H1 (cell line): ENCODE measurements at regions not wholly inside any gene's neighbourhood (a gene's known extent, or its start where the extent isn't known, plus 50 kb on each side); places are given as distances from the start of the nearest gene placed in this dataset.

Experiments used
- CTCF ChIA-PET: fragments of 300-600 bp; sonication (Branson Sonifier 250); formaldehyde crosslinking; loops from one replicate; lab custom pipeline; 2021; ENCODE audit not compliant: partially characterized antibody; lab: Charles Lee
- POLR2A ChIA-PET: fragments of 300-600 bp; sonication (Branson Sonifier 250); formaldehyde crosslinking; loops from one replicate; lab custom pipeline; 2021; ENCODE audit warnings: inconsistent platforms; ENCODE audit not compliant: partially characterized antibody; lab: Charles Lee
- DNase-seq, 2 experiments: peaks; one replicate each; pipeline versions ENCODE4 v3.0.0 to v3.0.0-alpha.2; 2010 to 2022; ENCODE audit warnings: low spot score in 2 of 2, low read depth in 1 of 2, mixed read lengths in 1 of 2
- FAIRE-seq: peaks from 2 replicates; lab custom pipeline; 2011; peaks lifted over from hg19 to GRCh38; lab: Jason Lieb, UNC
- H2AFZ ChIP-seq: 2 replicates; pipeline ENCODE4 v1.8.1; 2012; ENCODE audit warnings: low read length, inconsistent platforms
- H2AK5ac ChIP-seq: 2 replicates; pipeline ENCODE4 v1.6.1; 2013; ENCODE audit warnings: low read depth, low read length
- H2BK120ac ChIP-seq: replicated peaks from 2 replicates; pipeline ENCODE3; 2013; ENCODE audit warnings: low read depth, low read length, inconsistent platforms
- H2BK12ac ChIP-seq: 2 replicates; pipeline ENCODE4 v1.6.1; 2013; ENCODE audit warnings: low read depth, low read length
- H2BK15ac ChIP-seq: 2 replicates; pipeline ENCODE4 v1.6.1; 2013; ENCODE audit warnings: low read length
- H2BK20ac ChIP-seq: 2 replicates; pipeline ENCODE4 v1.6.1; 2013; ENCODE audit warnings: low read length
- H2BK5ac ChIP-seq: 2 replicates; pipeline ENCODE4 v1.6.1; 2013; ENCODE audit warnings: low read depth, low read length
- H3K14ac ChIP-seq: 2 replicates; pipeline ENCODE4 v1.6.1; 2013; ENCODE audit warnings: inconsistent platforms; ENCODE audit not compliant: insufficient read length
- H3K18ac ChIP-seq: 2 replicates; pipeline ENCODE4 v1.6.1; 2013; ENCODE audit warnings: low read length; ENCODE audit errors: extremely low read depth
- H3K23ac ChIP-seq: 2 replicates; pipeline ENCODE4 v1.6.1; 2013; ENCODE audit warnings: inconsistent platforms; ENCODE audit not compliant: insufficient read length
- H3K23me2 ChIP-seq: 2 replicates; pipeline ENCODE4 v1.6.1; 2013; ENCODE audit warnings: low read depth, low read length
- H3K27ac ChIP-seq: 2 replicates; pipeline ENCODE4 v1.6.1; 2011; ENCODE audit warnings: low read depth, low read length, inconsistent platforms
- H3K27me3 ChIP-seq, 4 experiments: replicated peaks in 1 of 4; 1 replicate in 1 of 4; 2 replicates in 3 of 4; pipeline versions ENCODE4 v1.6.1 to v1.8.1; 2011 to 2013; ENCODE audit warnings: low read length in 3 of 4, mild to moderate bottlenecking in 3 of 4, inconsistent platforms in 2 of 4, mixed read lengths in 2 of 4, moderate library complexity in 1 of 4; ENCODE audit not compliant: control insufficient read depth in 3 of 4, insufficient read depth in 3 of 4; ENCODE audit errors: extremely low read depth in 1 of 4
- H3K36me3 ChIP-seq, 4 experiments: 2 replicates each; pipeline versions ENCODE4 v1.6.1 to v1.8.1; 2011 to 2013; ENCODE audit warnings: mild to moderate bottlenecking in 4 of 4, low read length in 3 of 4, moderate library complexity in 2 of 4, control low read depth in 1 of 4, inconsistent platforms in 1 of 4; ENCODE audit not compliant: insufficient read depth in 4 of 4, control insufficient read depth in 2 of 4
- H3K4ac ChIP-seq: replicated peaks from 2 replicates; pipeline ENCODE3; 2013; ENCODE audit warnings: low read length, low read depth, mixed read lengths, inconsistent platforms; ENCODE audit not compliant: insufficient read length
- H3K4me1 ChIP-seq, 4 experiments: replicated peaks in 1 of 4; 1 replicate in 1 of 4; 2 replicates in 3 of 4; pipeline versions ENCODE4 v1.6.1 to v1.8.1; 2011 to 2013; ENCODE audit warnings: low read length in 3 of 4, inconsistent platforms in 2 of 4, mixed read lengths in 1 of 4; ENCODE audit not compliant: insufficient read depth in 4 of 4, control insufficient read depth in 3 of 4
- H3K4me2 ChIP-seq, 2 experiments: 2 replicates each; pipeline versions ENCODE4 v1.6.1 to v1.8.1; 2011 to 2013; ENCODE audit warnings: low read depth in 2 of 2, low read length in 2 of 2, control low read depth in 1 of 2, inconsistent platforms in 1 of 2, mild to moderate bottlenecking in 1 of 2; ENCODE audit not compliant: insufficient read depth in 1 of 2
- H3K4me3 ChIP-seq, 4 experiments: fragments of 200-600, 300-600 bp in 1 of 4; sonication (generic), shearing (Covaris generic), sonication (Bioruptor Twin) in 1 of 4; 2 replicates each; pipeline versions ENCODE4 v1.5.1 to v1.8.1; 2011 to 2016; ENCODE audit warnings: low read length in 4 of 4, low read depth in 3 of 4, control low read depth in 2 of 4, inconsistent platforms in 2 of 4, mild to moderate bottlenecking in 2 of 4, mixed read lengths in 1 of 4, moderate library complexity in 1 of 4; ENCODE audit not compliant: insufficient read depth in 2 of 4; ENCODE audit errors: extremely low read depth in 1 of 4
- H3K56ac ChIP-seq: replicated peaks from 2 replicates; pipeline ENCODE3; 2013; ENCODE audit warnings: low read depth, mild to moderate bottlenecking, mixed read lengths, low read length, inconsistent platforms; ENCODE audit not compliant: insufficient read length
- H3K79me1 ChIP-seq: 2 replicates; pipeline ENCODE4 v1.6.1; 2013; ENCODE audit warnings: low read depth, low read length, control low read depth
- H3K79me2 ChIP-seq, 2 experiments: 2 replicates each; pipeline versions ENCODE4 v1.6.1 to v1.8.1; 2012 to 2013; ENCODE audit warnings: low read length in 2 of 2, mild to moderate bottlenecking in 2 of 2, inconsistent platforms in 1 of 2; ENCODE audit not compliant: insufficient read depth in 2 of 2, control insufficient read depth in 1 of 2
- H3K9ac ChIP-seq, 4 experiments: replicated peaks in 1 of 4; 1 replicate in 1 of 4; 2 replicates in 3 of 4; pipeline versions ENCODE4 v1.6.1 to v1.8.1; 2011 to 2013; ENCODE audit warnings: low read depth in 3 of 4, low read length in 3 of 4, control low read depth in 2 of 4, mild to moderate bottlenecking in 2 of 4, moderate library complexity in 2 of 4, inconsistent platforms in 1 of 4; ENCODE audit errors: extremely low read depth in 1 of 4
- H3K9me3 ChIP-seq, 2 experiments: 2 replicates each; pipeline versions ENCODE4 v1.6.1 to v1.8.1; 2012 to 2013; ENCODE audit warnings: mild to moderate bottlenecking in 2 of 2, moderate library complexity in 2 of 2, control low read depth in 1 of 2, inconsistent platforms in 1 of 2, low read depth in 1 of 2, low read length in 1 of 2, mixed read lengths in 1 of 2; ENCODE audit not compliant: insufficient read depth in 2 of 2
- H4K20me1 ChIP-seq, 2 experiments: replicated peaks in 1 of 2; 2 replicates each; pipeline versions ENCODE3 to v1.8.1; 2011 to 2013; ENCODE audit warnings: inconsistent platforms in 2 of 2, low read length in 2 of 2, mild to moderate bottlenecking in 1 of 2; ENCODE audit not compliant: insufficient read depth in 2 of 2, control insufficient read depth in 1 of 2
- H4K5ac ChIP-seq: 2 replicates; pipeline ENCODE4 v1.6.1; 2013; ENCODE audit warnings: low read length, low read depth, mixed read lengths, inconsistent platforms; ENCODE audit not compliant: insufficient read length
- H4K8ac ChIP-seq: 2 replicates; pipeline ENCODE4 v1.8.0; 2013; ENCODE audit warnings: mild to moderate bottlenecking, moderate library complexity, low read length, inconsistent platforms; ENCODE audit not compliant: insufficient read depth; ENCODE audit errors: extremely low read depth
- H4K91ac ChIP-seq: replicated peaks from 2 replicates; pipeline ENCODE3; 2013; ENCODE audit warnings: low read length, mixed read lengths, inconsistent platforms; ENCODE audit not compliant: insufficient read length
- ASH2L ChIP-seq: fragments of 200-600, 300-600 bp; sonication (generic); IDR thresholded peaks from one replicate; pipeline ENCODE4 v1.7.1; 2017; ENCODE audit warnings: low read length
- BCL11A ChIP-seq, 2 experiments: IDR thresholded peaks; one replicate each; pipeline ENCODE4 v1.6.1; 2011; ENCODE audit warnings: low read depth in 2 of 2, low read length in 2 of 2, mild to moderate bottlenecking in 2 of 2
- CHD2 ChIP-seq: IDR thresholded peaks from 2 replicates; pipeline ENCODE4 v1.6.1; 2012; ENCODE audit warnings: low read length, improper control_type of control experiment
- FOSL1 ChIP-seq: IDR thresholded peaks from 2 replicates; pipeline ENCODE4 v1.6.1; 2011; ENCODE audit warnings: mild to moderate bottlenecking, low read depth, low read length, moderate library complexity; ENCODE audit not compliant: insufficient read depth
- HDAC2 ChIP-seq, 2 experiments: fragments of 300-600 bp in 1 of 2; sonication (generic) in 1 of 2; IDR thresholded peaks; 2 replicates each; pipeline ENCODE4 v1.6.1; 2011 to 2012; ENCODE audit warnings: low read depth in 2 of 2, low read length in 2 of 2, mild to moderate bottlenecking in 2 of 2, moderate library complexity in 2 of 2, borderline replicate concordance in 1 of 2, inconsistent platforms in 1 of 2
- NRF1 ChIP-seq: IDR thresholded peaks from 2 replicates; pipeline ENCODE4 v1.6.1; 2011; ENCODE audit warnings: mild to moderate bottlenecking, low read depth, low read length, improper control_type of control experiment
- PHF8 ChIP-seq: fragments of 200-600 bp; sonication (generic); conservative IDR thresholded peaks from 2 replicates; pipeline ENCODE4 v1.7.1; 2012; ENCODE audit warnings: low read depth, mild to moderate bottlenecking, inconsistent platforms, low read length, moderate library complexity
- POU5F1 ChIP-seq: IDR thresholded peaks from 2 replicates; pipeline ENCODE4 v1.6.1; 2011; ENCODE audit warnings: low read depth, mild to moderate bottlenecking, low read length, moderate library complexity
- RXRA ChIP-seq: IDR thresholded peaks from 2 replicates; pipeline ENCODE4 v1.6.1; 2011; ENCODE audit warnings: low read depth, mild to moderate bottlenecking, low read length, moderate library complexity; ENCODE audit not compliant: insufficient read depth
- SIRT6 ChIP-seq: IDR thresholded peaks from one replicate; pipeline ENCODE4 v1.7.1; 2012; ENCODE audit warnings: low read length, inconsistent platforms
- SP4 ChIP-seq: IDR thresholded peaks from 2 replicates; pipeline ENCODE4 v1.6.1; 2012; ENCODE audit warnings: low read length, inconsistent platforms
- TCF12 ChIP-seq: IDR thresholded peaks from 2 replicates; pipeline ENCODE4 v1.6.1; 2011; ENCODE audit warnings: low read depth, mild to moderate bottlenecking, low read length
- TEAD4 ChIP-seq: IDR thresholded peaks from 2 replicates; pipeline ENCODE4 v1.6.1; 2012; ENCODE audit warnings: low read depth, low read length, inconsistent platforms, mixed read lengths
- ZNF274 ChIP-seq: IDR thresholded peaks from 2 replicates; pipeline ENCODE4 v1.7.0; 2012; ENCODE audit warnings: low read length, borderline replicate concordance; ENCODE audit errors: extremely low read depth
- WGBS, 2 experiments: shearing (Covaris generic) in 1 of 2; methylation state at CpG; one replicate each; pipeline versions ENCODE4 v1.1.6 to v1.1.7; 2013 to 2015; ENCODE audit warnings: low lambda C conversion rate in 2 of 2, mixed read lengths in 2 of 2, inconsistent platforms in 1 of 2, low coverage in 1 of 2, missing lambda C conversion rate in 1 of 2; ENCODE audit not compliant: insufficient replicate concordance in 2 of 2, insufficient coverage in 1 of 2, insufficient read length in 1 of 2; ENCODE audit errors: extremely low coverage in 1 of 2, missing lambda C conversion rate in 1 of 2; 5-methylcytosine and 5-hydroxymethylcytosine counted together
- TF ChIP-seq, protein P1 (sequence below): IDR thresholded peaks from 2 replicates; pipeline ENCODE4 v1.6.1; 2012; ENCODE audit warnings: inconsistent platforms

DNA sequence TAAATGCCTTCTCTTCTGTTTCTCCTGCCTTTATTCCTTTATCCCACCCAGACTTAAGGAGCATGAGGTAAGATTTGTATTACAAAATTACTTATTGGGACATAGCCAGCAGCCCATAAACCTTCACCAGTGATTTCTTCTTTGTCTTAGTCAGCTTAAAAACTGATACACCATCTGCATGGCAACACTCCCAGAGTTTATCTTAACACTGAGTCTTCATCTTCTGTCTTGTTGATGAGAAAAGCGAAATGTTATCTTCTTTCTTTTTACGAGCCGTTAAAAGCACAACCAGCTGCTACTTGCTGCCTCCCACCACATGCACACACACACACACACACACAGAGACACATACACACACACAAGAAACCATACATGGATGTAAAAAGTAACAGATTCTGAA is 116.7 kb downstream of the VCY start:
- FAIRE-seq (no peak), DNase-seq (no peak)
- H3K79me1 ChIP-seq: no peaks in the 10 kb centered on the region
- H3K9me3 ChIP-seq: no peaks in the 10 kb centered on the region
- ChIA-PET POLR2A (no interaction called here), CTCF (no interaction called here)
- no peaks in the 10 kb centered on the region for H3K4me1 ChIP-seq
- no peak overlapping the region for H2AFZ ChIP-seq
- no peak overlapping the region for H2BK20ac ChIP-seq
- H4K8ac ChIP-seq: no peak overlapping the region
- H3K4me3 ChIP-seq: no peak overlapping the region
- 97% methylated on average over 3 of the region's 3 CpGs; no CpG with 5 or more reads in 1 of the 2 experiments for WGBS, 2 experiments
- no peak overlapping the region for H2BK120ac ChIP-seq
- H3K18ac ChIP-seq: no peak overlapping the region
- H3K23me2 ChIP-seq: no peaks in the 10 kb centered on the region; the same call in 1 of the 2 replicates
- H3K4ac ChIP-seq: no peak overlapping the region
- H3K23ac ChIP-seq: no peak overlapping the region
- H3K4me2 ChIP-seq: no peak overlapping the region
- H3K56ac ChIP-seq: no peak overlapping the region
- no peak overlapping the region for H2AK5ac ChIP-seq
- no peaks in the 10 kb centered on the region for H4K20me1 ChIP-seq
- H3K27ac ChIP-seq: no peak overlapping the region
- peaks cover 0 to 49% (median 9%) of the 10 kb centered on the region in 4 experiments; a peak in 5 of 8 replicates for H3K36me3 ChIP-seq
- no peaks in the 10 kb centered on the region for H3K79me2 ChIP-seq
- H2BK5ac ChIP-seq: no peak overlapping the region
- H4K5ac ChIP-seq: no peak overlapping the region
- H3K9ac ChIP-seq: no peak overlapping the region
- H2BK12ac ChIP-seq: no peak overlapping the region
- no peaks in the 10 kb centered on the region for H3K27me3 ChIP-seq
- H3K14ac ChIP-seq: no peak overlapping the region
- no peak overlapping the region for H4K91ac ChIP-seq
- H2BK15ac ChIP-seq: no peak overlapping the region
- no peak for TF ChIP-seq CHD2
- no peak for TF ChIP-seq SP4
- TF ChIP-seq TCF12: no peak
- TF ChIP-seq ASH2L: no peak
- TF ChIP-seq SIRT6: no peak
- TF ChIP-seq FOSL1: no peak
- no peak for TF ChIP-seq RXRA
- no peak for TF ChIP-seq BCL11A (IDR thresholded peaks at IDR 0.05; ENCODE audit: low read depth in 2 of 2, low read length in 2 of 2)
- no peak for TF ChIP-seq ZNF274
- TF ChIP-seq NRF1: no peak
- TF ChIP-seq HDAC2 (IDR thresholded peaks at IDR 0.05; ENCODE audit: borderline replicate concordance in 1 of 2, low read depth in 2 of 2, low read length in 2 of 2): no peak
- TF ChIP-seq, protein P1, sequence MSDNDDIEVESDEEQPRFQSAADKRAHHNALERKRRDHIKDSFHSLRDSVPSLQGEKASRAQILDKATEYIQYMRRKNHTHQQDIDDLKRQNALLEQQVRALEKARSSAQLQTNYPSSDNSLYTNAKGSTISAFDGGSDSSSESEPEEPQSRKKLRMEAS: no peak
- no peak for TF ChIP-seq PHF8
- no peak for TF ChIP-seq POU5F1
- no peak for TF ChIP-seq TEAD4
